G401.6 (cell line): ENCODE measurements at regions not wholly inside any gene's neighbourhood (a gene's known extent, or its start where the extent isn't known, plus 50 kb on each side); places are given as distances from the start of the nearest gene placed in this dataset.

Source experiments
- FAIRE-seq: peaks from 2 replicates; lab custom pipeline; 2012; peaks lifted over from hg19 to GRCh38; lab: Jason Lieb, UNC

DNA sequence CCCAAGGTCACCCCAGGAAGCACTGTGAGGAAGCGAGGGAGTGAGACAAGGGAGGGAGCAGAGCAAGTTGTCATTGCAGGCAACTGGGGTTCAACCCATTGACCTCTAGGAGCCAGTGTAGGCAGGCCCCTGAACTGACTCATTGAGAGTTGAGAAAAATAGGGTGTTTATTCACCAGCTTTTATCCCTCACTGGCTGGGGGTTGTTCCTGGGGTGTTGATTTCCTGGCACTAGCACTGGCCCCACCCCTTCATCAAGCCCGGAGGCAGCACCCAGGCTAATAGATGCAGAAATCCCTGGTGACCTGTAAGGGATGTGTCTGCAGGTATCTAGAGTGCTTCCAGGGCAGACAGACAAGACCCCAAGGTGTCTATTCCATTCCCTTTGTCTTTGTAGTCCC, 183.9 kb downstream of the ARRDC4 start:
- no peak for FAIRE-seq

DNA sequence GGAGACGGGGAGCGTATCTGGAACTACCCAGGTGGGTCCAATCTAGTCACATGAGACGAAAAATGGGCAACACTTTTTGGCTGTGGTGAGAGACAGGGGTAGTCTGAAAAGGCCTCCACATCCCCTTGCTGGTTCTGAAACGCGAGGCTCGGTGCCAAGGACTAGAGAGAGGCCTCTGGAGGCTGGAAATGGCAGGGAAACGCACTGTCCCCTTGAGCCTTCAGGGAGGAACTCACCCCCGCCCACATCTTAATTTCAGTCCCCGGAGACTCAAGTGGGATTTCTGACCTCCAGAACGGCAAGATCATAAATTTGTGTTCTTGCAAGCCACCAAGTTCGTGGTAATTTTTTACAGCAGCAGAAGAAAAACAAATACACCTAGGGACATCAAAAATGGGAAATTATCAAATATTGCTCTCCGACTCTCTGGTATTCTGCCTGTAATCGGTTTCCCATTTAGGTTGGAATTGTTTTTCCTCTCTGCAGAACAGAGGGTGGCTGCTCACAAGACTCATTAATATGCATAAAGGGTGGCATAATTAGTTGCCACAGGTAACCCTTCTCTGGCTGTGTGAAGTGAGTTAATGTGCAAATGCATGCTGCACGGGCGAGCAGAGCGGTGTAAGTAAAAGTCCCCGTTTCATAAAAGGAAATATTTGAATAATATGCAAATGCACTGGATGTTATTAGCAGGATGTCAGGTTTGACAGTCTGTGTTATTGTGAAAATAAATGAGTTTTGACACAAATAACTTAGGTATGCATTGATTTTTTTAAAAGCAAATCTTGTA, 185.7 kb downstream of the ARRDC4 start:
- no peak for FAIRE-seq

DNA sequence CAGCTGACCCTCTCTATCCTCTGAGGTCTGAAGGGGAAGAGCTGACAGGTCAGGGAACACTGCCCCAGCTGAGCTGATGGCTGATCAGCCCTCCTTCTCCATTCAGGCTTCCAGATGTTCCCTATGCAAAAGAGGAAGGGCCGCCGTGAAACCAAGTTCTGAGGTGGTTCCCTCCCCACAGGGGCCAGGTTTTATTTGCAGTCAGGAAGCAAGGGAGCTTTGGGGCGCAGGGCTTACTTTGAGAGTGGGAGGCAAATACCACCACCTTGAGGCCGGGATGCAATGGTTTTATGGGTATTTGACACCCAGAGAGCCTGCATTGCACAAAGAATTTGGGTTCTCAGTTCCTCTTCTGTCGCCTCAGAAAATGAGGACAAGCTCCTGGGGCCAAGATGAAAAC, 186.9 kb downstream of the ARRDC4 start:
- FAIRE-seq, result no peak

DNA sequence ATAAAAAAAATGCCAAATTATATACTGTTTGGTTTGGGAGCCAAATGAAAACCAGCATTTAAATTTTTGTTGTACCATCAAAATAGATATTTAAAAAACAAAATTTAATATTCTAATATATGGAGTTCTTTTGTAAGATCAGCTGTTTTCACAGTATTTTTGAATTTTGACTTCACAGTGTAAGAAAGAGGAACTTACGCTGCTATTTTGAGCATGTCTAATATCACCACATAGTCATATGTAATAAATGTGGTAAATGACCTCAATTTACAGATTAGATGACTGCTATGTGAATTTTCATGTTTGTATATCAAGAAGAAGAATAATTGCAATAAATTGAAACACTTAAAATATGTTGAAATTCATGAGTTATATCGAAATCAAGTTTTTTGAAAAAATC, 189.6 kb downstream of the ARRDC4 start:
- no peak for FAIRE-seq

DNA sequence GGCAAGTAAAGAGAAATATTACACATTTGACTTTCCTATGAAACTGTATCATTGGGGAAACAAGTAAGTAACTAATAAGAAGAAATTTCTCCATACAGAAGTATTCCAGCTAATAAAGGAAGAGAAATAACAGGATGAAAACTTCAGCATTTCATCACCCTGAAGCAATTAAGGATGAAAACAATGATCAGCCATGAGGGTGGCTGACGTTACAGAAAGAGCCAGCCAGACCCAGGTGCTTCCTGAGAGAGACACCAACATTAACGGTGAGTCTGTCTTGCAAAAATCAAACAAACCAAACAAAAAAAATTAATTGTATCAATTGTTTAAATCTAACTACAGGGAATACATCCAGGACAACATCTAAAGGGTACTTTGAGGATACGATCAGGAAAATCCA, 190.0 kb downstream of the ARRDC4 start:
- FAIRE-seq, result peak; percentile 47

DNA sequence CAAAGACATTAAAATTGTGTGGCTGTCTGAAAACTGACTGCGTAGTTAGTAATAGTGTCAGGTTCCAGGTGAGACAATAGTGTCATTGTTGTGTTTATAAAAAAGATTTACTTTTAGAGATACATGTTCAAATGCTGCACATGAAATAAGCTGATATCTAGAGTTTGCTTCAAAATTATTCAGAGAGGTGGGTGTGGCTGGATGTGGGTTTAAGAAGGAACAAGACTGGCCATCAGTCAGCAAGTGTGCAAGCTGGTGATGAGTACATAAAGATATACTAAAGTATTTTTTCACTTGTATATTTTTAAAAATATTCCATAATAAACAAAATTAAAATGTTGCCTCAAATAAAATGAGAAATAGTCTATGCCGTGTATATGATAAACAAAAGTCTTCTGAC, 190.6 kb downstream of the ARRDC4 start:
- FAIRE-seq, result no peak

GRCh38 chr15:98152156-98152555, 191.7 kb downstream of the ARRDC4 start:
- FAIRE-seq, result no peak

- FAIRE-seq, result no peak
Measured at GRCh38 chr15:98154863-98155262, 194.4 kb downstream of the ARRDC4 start.

- no peak for FAIRE-seq
Measured at GRCh38 chr15:98155356-98155755, 194.9 kb downstream of the ARRDC4 start.

DNA sequence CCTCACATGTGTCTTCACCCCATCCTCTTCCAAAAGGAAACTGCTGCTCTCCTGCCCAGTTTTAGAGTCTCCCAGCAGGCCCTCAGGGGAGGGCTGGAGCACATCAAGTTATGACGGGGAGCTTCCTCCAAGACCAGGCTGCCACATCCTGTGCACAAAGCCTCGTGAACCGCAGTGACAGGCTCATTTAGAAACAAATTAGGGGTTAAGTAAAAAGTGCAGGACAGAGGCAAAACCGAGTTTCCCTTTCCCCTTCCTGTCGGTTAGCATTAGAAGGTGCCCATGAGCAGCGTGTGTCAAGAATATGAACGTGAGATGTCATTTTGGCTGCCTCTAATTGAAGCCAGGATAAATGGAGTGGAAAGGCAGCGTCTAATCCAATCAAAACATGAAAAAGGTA, 199.7 kb downstream of the ARRDC4 start:
- no peak for FAIRE-seq

DNA sequence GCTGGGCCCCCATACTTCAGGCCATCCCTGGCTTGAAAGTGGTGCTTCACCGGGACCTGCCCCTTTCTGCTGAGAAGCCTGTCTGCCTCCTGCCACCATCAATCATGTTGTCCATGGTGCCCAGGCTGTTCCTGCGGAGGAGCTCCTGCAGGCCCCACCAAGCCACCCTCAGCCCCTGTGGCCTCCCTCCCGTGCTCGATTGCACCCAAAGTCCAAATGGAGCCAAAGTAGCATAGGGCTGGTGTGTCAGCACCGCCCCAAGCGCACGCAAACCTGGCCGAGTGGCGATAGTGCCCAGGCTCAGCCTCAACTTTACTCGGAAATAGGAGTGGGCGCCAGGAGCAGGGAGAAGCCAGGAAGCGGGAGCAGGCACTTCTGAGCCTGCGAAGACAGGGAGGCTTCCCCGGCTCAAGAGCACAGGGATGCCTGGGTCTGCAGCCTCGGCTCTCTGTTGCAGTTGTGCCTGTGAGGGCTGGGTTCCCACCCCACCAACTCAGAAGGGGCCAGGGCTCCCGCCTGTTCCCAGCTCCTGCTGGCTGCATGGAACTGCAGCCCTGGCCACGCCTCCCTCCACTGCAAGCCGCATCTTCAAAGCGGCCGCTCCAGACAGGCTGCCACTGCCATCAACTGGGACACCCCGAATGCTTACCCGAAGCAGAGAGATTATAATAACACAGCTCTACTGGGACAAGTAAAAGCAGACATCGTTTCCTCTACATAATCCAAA, 203.0 kb downstream of the ARRDC4 start:
- no peak for FAIRE-seq

- FAIRE-seq, result no peak
Measured at GRCh38 chr15:98164571-98164970, 204.1 kb downstream of the ARRDC4 start.

DNA sequence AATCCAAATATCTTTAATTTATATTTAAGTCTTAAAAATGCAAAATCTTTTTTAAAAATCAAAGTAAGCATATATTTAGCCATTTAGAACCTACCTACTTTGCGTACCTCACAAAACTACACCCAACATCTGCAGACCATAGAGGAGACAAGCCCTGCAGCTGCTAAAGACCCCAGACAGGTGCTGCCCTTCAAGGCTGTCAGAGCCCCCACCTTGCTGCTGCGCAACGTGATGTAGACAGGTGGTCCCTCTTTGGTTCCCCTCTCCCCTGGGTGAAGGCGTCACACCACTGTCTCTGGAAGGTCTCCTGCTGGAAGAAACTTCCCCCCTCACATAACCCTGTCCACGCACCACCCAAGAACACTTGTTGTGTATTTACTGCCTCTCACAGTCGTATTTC, 204.5 kb downstream of the ARRDC4 start:
- FAIRE-seq, result no peak

DNA sequence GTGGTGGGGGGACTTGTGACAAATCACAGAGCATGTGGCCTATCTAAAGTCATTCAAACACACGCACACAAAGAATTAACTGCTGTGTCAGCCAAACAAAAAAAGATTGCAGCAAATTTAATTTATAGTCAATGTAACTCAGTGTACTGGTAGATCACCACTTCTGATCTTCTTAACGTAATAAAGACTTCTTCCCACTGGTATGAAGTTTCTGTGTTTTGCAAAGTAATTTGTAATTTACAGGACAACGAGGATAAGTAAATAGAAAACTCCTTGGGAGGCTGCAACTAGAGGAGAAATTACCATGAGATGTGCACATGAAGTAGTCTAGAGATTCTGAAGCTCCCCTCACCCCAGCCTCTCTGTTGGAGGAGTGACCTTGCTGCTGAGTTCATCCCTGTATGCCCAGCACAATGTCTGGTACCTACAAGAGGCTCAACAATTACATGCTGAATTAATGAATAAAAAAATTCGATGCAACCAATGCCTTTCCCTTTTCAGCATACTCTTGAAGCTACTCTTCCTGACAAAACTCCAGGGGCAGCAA, 207.3 kb downstream of the ARRDC4 start:
- FAIRE-seq, result no peak

DNA sequence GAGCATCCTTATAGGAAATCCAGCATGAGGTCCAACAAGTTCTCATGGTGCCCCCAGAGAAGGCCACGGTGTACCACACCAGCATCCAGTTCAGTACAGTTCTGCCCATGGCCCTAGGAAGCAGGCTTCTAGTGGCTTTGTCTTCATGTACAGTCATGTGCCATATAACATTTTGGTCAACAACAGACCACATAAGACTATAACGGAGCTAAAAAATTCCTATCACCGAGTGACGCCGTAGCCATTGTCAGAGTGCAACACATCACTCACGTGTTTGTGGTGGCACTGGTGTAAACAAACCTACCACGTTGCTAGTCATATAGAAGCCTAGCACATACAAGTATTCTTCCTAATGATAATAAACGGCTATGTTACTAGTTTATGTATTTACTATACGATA, 209.0 kb downstream of the ARRDC4 start:
- no peak for FAIRE-seq

DNA sequence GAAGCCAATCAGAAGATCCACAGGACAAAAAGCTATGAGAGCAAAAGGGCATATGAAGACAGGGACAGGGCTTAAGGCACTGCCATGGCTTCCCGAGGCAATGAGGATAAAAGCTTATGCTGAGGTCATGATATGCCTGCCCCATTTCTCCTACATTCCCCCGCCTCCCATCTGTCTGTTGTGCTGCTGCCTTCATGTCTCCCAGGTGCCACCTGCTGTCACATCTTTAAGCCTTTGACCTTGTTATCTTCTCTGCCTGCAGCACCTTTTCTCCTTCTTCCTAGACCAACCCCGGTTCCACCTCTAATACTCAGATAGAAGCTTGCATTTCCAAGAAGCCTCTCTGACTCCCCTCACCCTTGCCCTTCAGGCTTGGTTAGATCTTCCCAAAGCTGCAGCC, 213.8 kb downstream of the ARRDC4 start:
- FAIRE-seq, result no peak

GRCh38 chr15:98174841-98175240, 214.3 kb downstream of the ARRDC4 start:
- FAIRE-seq, result no peak

GRCh38 chr15:98177966-98178592, 217.6 kb downstream of the ARRDC4 start:
- FAIRE-seq, result peak; percentile 94

DNA sequence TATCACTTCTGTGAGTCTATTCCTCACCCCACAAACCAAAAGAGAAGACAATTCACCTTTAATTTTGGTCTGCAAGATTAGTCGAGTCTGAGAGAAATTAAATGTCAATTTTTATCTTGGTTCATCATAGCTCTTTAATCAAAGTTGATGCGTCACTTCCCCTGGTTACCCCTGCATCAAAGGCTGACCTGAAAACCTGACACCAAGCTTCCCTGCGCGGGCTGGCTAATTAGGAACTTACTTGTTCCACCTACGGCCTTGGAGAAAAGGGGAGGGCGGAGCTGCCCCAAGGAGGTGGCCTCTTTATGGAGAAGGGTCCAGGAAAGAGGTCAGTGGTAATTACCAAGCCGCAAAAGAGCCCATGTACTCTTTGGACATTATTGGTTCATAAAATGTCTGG, 218.4 kb downstream of the ARRDC4 start:
- FAIRE-seq, result no peak

DNA sequence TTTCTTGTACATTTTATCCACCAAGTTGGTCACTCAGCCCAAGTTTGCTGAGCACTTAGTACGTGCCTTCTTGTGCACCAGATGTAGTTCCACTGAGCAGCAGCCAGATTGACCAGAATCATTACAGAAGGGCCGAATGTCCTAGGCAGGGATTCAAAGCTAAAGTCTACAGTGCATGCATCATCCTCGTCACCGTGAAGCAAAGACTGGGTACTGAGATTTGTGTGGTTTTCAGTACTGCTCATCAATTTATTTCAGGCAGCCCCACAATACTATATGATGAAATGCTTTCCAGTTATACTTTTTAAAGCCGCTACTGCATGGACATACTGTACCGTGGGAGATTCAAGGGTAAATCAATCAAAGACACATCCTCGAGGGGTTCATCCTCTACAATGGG, 227.0 kb downstream of the ARRDC4 start:
- no peak for FAIRE-seq

DNA sequence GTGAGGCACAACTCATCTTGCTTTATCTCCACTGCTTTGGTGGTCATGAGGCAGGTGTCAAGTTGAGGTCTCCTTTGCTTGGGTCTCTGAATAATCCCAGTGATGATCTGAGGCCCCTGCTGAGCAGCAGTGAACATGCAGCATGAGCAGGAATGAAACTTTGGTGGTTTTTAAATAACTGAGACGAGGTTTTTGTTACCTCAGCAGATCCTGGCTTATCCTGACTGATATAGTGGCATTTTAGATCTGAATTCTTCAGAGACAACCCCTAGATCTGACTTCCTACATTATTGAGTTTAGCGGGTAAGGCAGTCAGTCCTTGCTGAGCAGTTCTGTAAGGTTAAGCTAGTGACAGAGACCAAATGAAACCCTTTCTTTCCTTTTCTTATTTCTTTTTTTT, 230.4 kb downstream of the ARRDC4 start:
- no peak for FAIRE-seq

DNA sequence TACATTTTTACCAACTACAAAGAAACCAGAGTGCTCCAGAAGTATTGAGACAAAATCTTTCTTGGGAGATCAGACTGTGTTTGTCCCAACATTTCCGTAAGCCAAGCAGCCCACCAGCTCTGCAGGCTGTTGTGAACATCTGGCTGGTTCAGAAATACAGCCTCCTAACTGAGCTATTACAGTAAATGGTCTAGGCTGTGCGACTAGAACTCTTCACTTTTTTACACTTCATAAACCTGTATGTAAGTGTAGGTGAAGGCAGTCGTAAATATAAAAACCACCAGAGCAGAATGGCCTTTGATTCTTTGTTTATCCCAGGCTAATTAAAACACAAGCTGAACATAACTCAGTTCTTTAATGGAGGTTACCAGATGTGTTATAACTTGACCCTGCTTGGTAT, 235.3 kb downstream of the ARRDC4 start:
- no peak for FAIRE-seq

GRCh38 chr15:98196371-98196770, 235.9 kb downstream of the ARRDC4 start:
- no peak for FAIRE-seq
